IMR-90 (cell line): ENCODE measurements at regions not wholly inside any gene's neighbourhood (a gene's known extent, or its start where the extent isn't known, plus 50 kb on each side); places are given as distances from the start of the nearest gene placed in this dataset.

Experiments
- ATAC-seq: fragments of 200-7000 bp; cut with Tn5 transposase; 2 replicates; pipeline ENCODE4 v1.9.1; 2020; ENCODE audit warnings: low read depth, mild to moderate bottlenecking, moderate library complexity
- BruUV-seq: library from RNA; stranded (reverse); fragments of 400-500 nt; replicated peaks from 2 replicates; lab custom pipeline; 2021; lab: Mats Ljungman, UMichigan
- CTCF ChIA-PET: fragments of 300-600 bp; formaldehyde crosslinking; extraction: SDS; loops from one replicate; lab custom pipeline; 2021; ENCODE audit warnings: antibody characterized with exemption; lab: Yijun Ruan, JAX
- POLR2A ChIA-PET: fragments of 300-600 bp; sonication (Branson Sonifier 250); formaldehyde crosslinking; loops from one replicate; lab custom pipeline; 2022; ENCODE audit warnings: antibody characterized with exemption; ENCODE audit not compliant: unreplicated experiment; lab: Charles Lee
- DNase-seq: peaks from one replicate; pipeline ENCODE4 v3.0.0; 2013
- H2AFZ ChIP-seq: replicated peaks from 2 replicates; pipeline ENCODE3; 2013; ENCODE audit warnings: low read length, mild to moderate bottlenecking; ENCODE audit not compliant: poor library complexity
- H2AK5ac ChIP-seq: 2 replicates; pipeline ENCODE4 v1.6.1; 2013; ENCODE audit warnings: low read depth, low read length, inconsistent platforms
- H2AK9ac ChIP-seq: replicated peaks from 2 replicates; pipeline ENCODE3; 2013; ENCODE audit warnings: mild to moderate bottlenecking, low read depth, low read length, moderate library complexity; ENCODE audit not compliant: poor library complexity
- H2BK120ac ChIP-seq: 2 replicates; pipeline ENCODE4 v1.6.1; 2013; ENCODE audit warnings: low read depth, low read length, inconsistent platforms
- H2BK15ac ChIP-seq: 3 replicates; pipeline ENCODE4 v1.6.1; 2013; ENCODE audit warnings: low read depth, low read length, inconsistent platforms
- H2BK20ac ChIP-seq: 2 replicates; pipeline ENCODE4 v1.6.1; 2013; ENCODE audit warnings: low read depth, mild to moderate bottlenecking, inconsistent platforms, low read length, moderate library complexity
- H2BK5ac ChIP-seq: 2 replicates; pipeline ENCODE4 v1.6.1; 2013; ENCODE audit warnings: mild to moderate bottlenecking, low read depth, low read length, inconsistent platforms; ENCODE audit not compliant: poor library complexity, severe bottlenecking
- H3K14ac ChIP-seq: replicated peaks from 2 replicates; pipeline ENCODE4 v1.6.1; 2013; ENCODE audit warnings: low read depth, low read length, inconsistent platforms
- H3K18ac ChIP-seq: 2 replicates; pipeline ENCODE4 v1.6.1; 2013; ENCODE audit warnings: low read depth, low read length, control low read depth
- H3K23ac ChIP-seq: 2 replicates; pipeline ENCODE4 v1.6.1; 2013; ENCODE audit warnings: low read depth, low read length, inconsistent platforms
- H3K27ac ChIP-seq: 2 replicates; pipeline ENCODE4 v1.5.1; 2013; ENCODE audit warnings: mild to moderate bottlenecking, control low read depth, low read length; ENCODE audit not compliant: insufficient read depth
- H3K27me3 ChIP-seq: 2 replicates; pipeline ENCODE4 v1.6.1; 2013; ENCODE audit warnings: low read length; ENCODE audit not compliant: control insufficient read depth, insufficient read depth
- H3K36me3 ChIP-seq: 2 replicates; pipeline ENCODE4 v1.6.1; 2013; ENCODE audit warnings: low read length, mixed read lengths; ENCODE audit not compliant: control insufficient read depth, insufficient read depth
- H3K4ac ChIP-seq: 2 replicates; pipeline ENCODE4 v1.6.1; 2013; ENCODE audit warnings: low read depth, low read length, inconsistent platforms
- H3K4me1 ChIP-seq: 2 replicates; pipeline ENCODE4 v1.6.1; 2013; ENCODE audit warnings: low read length, mixed read lengths; ENCODE audit not compliant: control insufficient read depth, insufficient read depth
- H3K4me2 ChIP-seq: 2 replicates; pipeline ENCODE4 v1.6.1; 2013; ENCODE audit warnings: low read depth, mild to moderate bottlenecking, control low read depth, low read length, moderate library complexity
- H3K4me3 ChIP-seq: 2 replicates; pipeline ENCODE4 v1.5.1; 2013; ENCODE audit warnings: low read depth, mild to moderate bottlenecking, control low read depth, low read length, moderate library complexity; ENCODE audit not compliant: insufficient read depth
- H3K56ac ChIP-seq: 2 replicates; pipeline ENCODE4 v1.6.1; 2013; ENCODE audit warnings: low read length, inconsistent platforms; ENCODE audit not compliant: insufficient read depth; ENCODE audit errors: extremely low read depth
- H3K79me1 ChIP-seq, 2 experiments: 2 replicates each; pipeline ENCODE4 v1.6.1; 2013; ENCODE audit warnings: low read length in 2 of 2, inconsistent platforms in 1 of 2, low read depth in 1 of 2
- H3K9ac ChIP-seq: 2 replicates; pipeline ENCODE4 v1.6.1; 2013; ENCODE audit warnings: low read depth, low read length, control low read depth
- H3K9me1 ChIP-seq: 2 replicates; pipeline ENCODE4 v1.6.1; 2013; ENCODE audit warnings: low read length, inconsistent platforms; ENCODE audit not compliant: insufficient read depth
- H3K9me3 ChIP-seq: 2 replicates; pipeline ENCODE4 v1.6.1; 2013; ENCODE audit warnings: low read length; ENCODE audit not compliant: control insufficient read depth, insufficient read depth
- H4K20me1 ChIP-seq: 2 replicates; pipeline ENCODE4 v1.6.1; 2013; ENCODE audit warnings: low read length, inconsistent platforms; ENCODE audit not compliant: insufficient read depth
- H4K5ac ChIP-seq: 2 replicates; pipeline ENCODE4 v1.6.1; 2013; ENCODE audit warnings: mild to moderate bottlenecking, low read depth, low read length, control low read depth
- H4K8ac ChIP-seq, 2 experiments: 2 replicates each; pipeline ENCODE4 v1.6.1; 2013; ENCODE audit warnings: low read depth in 2 of 2, low read length in 2 of 2, control low read depth in 1 of 2, inconsistent platforms in 1 of 2
- H4K91ac ChIP-seq: 2 replicates; pipeline ENCODE4 v1.6.1; 2013; ENCODE audit warnings: low read depth, low read length, inconsistent platforms; ENCODE audit not compliant: insufficient read depth
- BHLHE40 ChIP-seq: fragments of 150-350 bp; IDR thresholded peaks from 2 replicates; pipeline ENCODE4 v1.6.1; 2016; ENCODE audit warnings: mild to moderate bottlenecking, low read depth, low read length
- CEBPB ChIP-seq: IDR thresholded peaks from 2 replicates; pipeline ENCODE4 v1.6.1; 2012; ENCODE audit warnings: low read depth, low read length, improper control_type of control experiment
- FOS ChIP-seq: fragments of 150-350 bp; IDR thresholded peaks from 2 replicates; pipeline ENCODE4 v1.6.1; 2016; ENCODE audit warnings: low read depth, low read length
- MAZ ChIP-seq: IDR thresholded peaks from 2 replicates; pipeline ENCODE4 v1.6.1; 2012; ENCODE audit warnings: low read depth, mild to moderate bottlenecking, low read length, improper control_type of control experiment, moderate library complexity, borderline replicate concordance
- RFX5 ChIP-seq: IDR thresholded peaks from 2 replicates; pipeline ENCODE4 v1.8.0; 2012; ENCODE audit warnings: low read depth, mild to moderate bottlenecking, low read length, moderate library complexity
- WGBS, 2 experiments: methylation state at CpG; one replicate each; pipeline versions ENCODE4 v1.1.5 to v1.1.7; 2013; ENCODE audit warnings: missing lambda C conversion rate in 2 of 2; ENCODE audit not compliant: insufficient read length in 1 of 2; ENCODE audit errors: extremely low coverage in 2 of 2; 5-methylcytosine and 5-hydroxymethylcytosine counted together
- dilution Hi-C: fragments of 300-500 bp; cut with HindIII; formaldehyde crosslinking; loops from one replicate; pipeline ENCODE4 v1.14.3; 2018; ENCODE audit warnings: low sequenced_read_pairs; ENCODE audit not compliant: unreplicated experiment
- in situ Hi-C: fragments of 300-500 bp; cut with MboI; formaldehyde crosslinking; loops from 3 replicates; pipeline ENCODE4 v1.14.3; 2019; ENCODE audit warnings: low sequenced_read_pairs, inconsistent platforms, mixed read lengths
- intact Hi-C: fragments of 100-400 bp; cut with micrococcal nuclease; formaldehyde crosslinking; loops from 2 replicates; pipeline ENCODE4 v1.10.0; 2022

- Histone ChIP-seq H4K5ac (no peak overlapping the region), H3K56ac (no peak overlapping the region), H3K27me3 (no peaks in the 10 kb centered on the region), H3K18ac (no peak overlapping the region), H3K9me3 (no peaks in the 10 kb centered on the region), H3K4ac (no peak overlapping the region), H2AFZ (no peak overlapping the region), H4K20me1 (no peaks in the 10 kb centered on the region), H3K9me1 (no peaks in the 10 kb centered on the region), H4K91ac (no peak overlapping the region), H2BK120ac (no peak overlapping the region), H3K23ac (no peak overlapping the region), H2BK20ac (no peak overlapping the region), H2BK5ac (no peak overlapping the region), H3K9ac (no peak overlapping the region), H2BK15ac (no peak overlapping the region), H3K14ac (no peak overlapping the region), H4K8ac (no peak overlapping the region), H3K27ac (no peak overlapping the region), H3K4me3 (no peak overlapping the region), H2AK9ac (no peak overlapping the region), H3K4me1 (no peaks in the 10 kb centered on the region), H3K79me1 (no peaks in the 10 kb centered on the region), H3K36me3 (no peaks in the 10 kb centered on the region), H2AK5ac (no peak overlapping the region), H3K4me2 (no peak overlapping the region)
- dilution Hi-C loops (no loop called here), intact Hi-C loops (no loop called here), in situ Hi-C loops (no loop called here)
- WGBS, 2 experiments: no CpG with 5 or more reads among the region's 1 CpG
- no peak for ATAC-seq
- POLR2A ChIA-PET: no interaction called here
- no peak for DNase-seq
- CTCF ChIA-PET: no interaction called here
- TF ChIP-seq MAZ (no peak), RFX5 (no peak), FOS (no peak), BHLHE40 (no peak), CEBPB (no peak)
- BruUV-seq: no TSS peak
Measured at GRCh38 chr11:25408146-25408545, 911.3 kb downstream of the LUZP2 start.
